NT2/D1 (cell line): ENCODE measurements at regions not wholly inside any gene's neighbourhood (a gene's known extent, or its start where the extent isn't known, plus 50 kb on each side); places are given as distances from the start of the nearest gene placed in this dataset.
A peak's percentile ranks its signal among the peaks of the same experiment; 100 is the strongest.

Source experiments
- DNase-seq: peaks from one replicate; pipeline ENCODE4 v3.0.0-alpha.2; 2011; ENCODE audit warnings: low read depth, low spot score
- H3K27me3 ChIP-seq: 2 replicates; pipeline ENCODE4 v1.6.0; 2011; ENCODE audit warnings: mild to moderate bottlenecking; ENCODE audit not compliant: insufficient read length, insufficient read depth
- H3K36me3 ChIP-seq: 2 replicates; pipeline ENCODE4 v1.6.1; 2011; ENCODE audit warnings: mild to moderate bottlenecking, low read length, mixed read lengths; ENCODE audit not compliant: insufficient read depth, insufficient read length
- H3K4me1 ChIP-seq: 2 replicates; pipeline ENCODE4 v1.5.1; 2011; ENCODE audit not compliant: insufficient read depth, insufficient read length
- H3K4me3 ChIP-seq: 2 replicates; pipeline ENCODE4 v1.5.1; 2011; ENCODE audit warnings: low read depth; ENCODE audit not compliant: insufficient read length
- H3K9ac ChIP-seq: 2 replicates; pipeline ENCODE4 v1.6.0; 2011; ENCODE audit warnings: low read depth; ENCODE audit not compliant: insufficient read length
- H3K9me3 ChIP-seq: 2 replicates; pipeline ENCODE4 v1.5.1; 2011; ENCODE audit warnings: mild to moderate bottlenecking, low read length; ENCODE audit not compliant: insufficient read depth
- SUZ12 ChIP-seq: IDR thresholded peaks from 2 replicates; pipeline ENCODE4 v1.6.1; 2011; ENCODE audit not compliant: insufficient read length, insufficient read depth; ENCODE audit errors: extremely low read depth
- YY1 ChIP-seq: IDR thresholded peaks from 2 replicates; pipeline ENCODE4 v1.6.1; 2011; ENCODE audit not compliant: insufficient read length, insufficient read depth
- ZNF274 ChIP-seq: IDR thresholded peaks from 2 replicates; pipeline ENCODE4 v1.6.1; 2011; ENCODE audit warnings: mild to moderate bottlenecking, low read depth, low read length

DNA sequence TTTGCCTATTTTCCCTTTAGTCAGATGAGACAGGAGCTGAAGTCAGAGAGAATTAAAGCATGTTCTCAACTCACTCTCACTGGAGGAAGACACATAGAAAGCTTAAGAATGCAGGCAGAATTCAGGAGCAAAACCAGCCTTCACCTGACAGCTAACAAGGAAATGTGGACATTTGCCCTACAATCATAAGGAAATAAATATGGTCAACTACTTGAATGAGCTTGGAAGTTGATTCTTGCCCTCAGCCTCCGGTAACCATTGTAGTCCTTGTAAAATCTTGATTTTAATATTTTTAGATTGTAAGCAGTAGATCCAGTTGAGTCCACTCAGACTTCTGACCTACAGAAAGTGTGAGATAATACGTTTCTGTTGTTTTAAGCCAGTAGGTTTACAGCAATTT is 752.5 kb upstream of the ZWINT start:
- H3K9ac ChIP-seq = no peak overlapping the region
- H3K36me3 ChIP-seq = no peaks in the 10 kb centered on the region
- TF ChIP-seq SUZ12 (no peak), YY1 (no peak), ZNF274 (no peak)
- H3K9me3 ChIP-seq = no peaks in the 10 kb centered on the region
- H3K4me1 ChIP-seq = no peaks in the 10 kb centered on the region
- no peaks in the 10 kb centered on the region for H3K27me3 ChIP-seq
- H3K4me3 ChIP-seq = no peak overlapping the region
- DNase-seq = no peak

DNA sequence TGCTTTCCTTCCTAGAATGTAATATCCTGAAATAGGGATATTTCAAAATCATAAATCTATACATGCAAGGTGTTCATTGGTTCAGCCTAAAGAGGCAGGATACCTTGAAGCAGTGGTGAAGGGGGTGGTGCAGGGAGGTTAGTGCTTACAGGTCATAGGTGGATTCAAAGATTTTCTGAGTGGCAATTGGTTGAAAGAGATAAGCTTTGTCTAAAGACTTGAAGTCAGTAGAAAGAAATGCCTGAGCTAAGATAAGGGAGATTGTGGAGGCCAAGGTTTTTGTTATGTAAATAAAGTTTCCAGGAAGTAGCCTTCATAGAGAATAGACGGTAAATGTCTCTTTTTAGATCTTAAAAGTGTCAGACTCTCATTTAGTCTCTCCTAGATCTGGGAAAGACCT is 741.2 kb upstream of the ZWINT start:
- no peak for TF ChIP-seq YY1
- TF ChIP-seq SUZ12 = no peak
- no peak for TF ChIP-seq ZNF274
- H3K9ac ChIP-seq = no peak overlapping the region
- no peak overlapping the region for H3K4me3 ChIP-seq

GRCh38 chr10:57098146-57098545 is 737.1 kb upstream of the ZWINT start:
- Histone ChIP-seq H3K9ac (no peak overlapping the region), H3K27me3 (no peaks in the 10 kb centered on the region), H3K4me1 (no peaks in the 10 kb centered on the region), H3K4me3 (no peak overlapping the region), H3K36me3 (no peaks in the 10 kb centered on the region), H3K9me3 (peaks cover 22% of the 10 kb centered on the region)
- no peak for TF ChIP-seq YY1
- no peak for TF ChIP-seq SUZ12
- no peak for TF ChIP-seq ZNF274
- no peak for DNase-seq

More for the DNA sequence above, 741.2 kb upstream of the ZWINT start:
- Histone ChIP-seq H3K9me3 (peaks cover 12% of the 10 kb centered on the region), H3K4me1 (no peaks in the 10 kb centered on the region), H3K36me3 (no peaks in the 10 kb centered on the region), H3K27me3 (no peaks in the 10 kb centered on the region)
- peak; percentile 20 for DNase-seq

GRCh38 chr10:57096044-57096443 is 735.0 kb upstream of the ZWINT start:
- no peak overlapping the region for H3K9ac ChIP-seq
- H3K4me1 ChIP-seq = no peaks in the 10 kb centered on the region
- H3K27me3 ChIP-seq = no peaks in the 10 kb centered on the region
- peaks cover 11% of the 10 kb centered on the region; the same call in 1 of the 2 replicates for H3K9me3 ChIP-seq
- no peak for DNase-seq
- H3K4me3 ChIP-seq = no peak overlapping the region
- TF ChIP-seq SUZ12 (no peak), YY1 (no peak), ZNF274 (no peak)
- no peaks in the 10 kb centered on the region for H3K36me3 ChIP-seq

DNA sequence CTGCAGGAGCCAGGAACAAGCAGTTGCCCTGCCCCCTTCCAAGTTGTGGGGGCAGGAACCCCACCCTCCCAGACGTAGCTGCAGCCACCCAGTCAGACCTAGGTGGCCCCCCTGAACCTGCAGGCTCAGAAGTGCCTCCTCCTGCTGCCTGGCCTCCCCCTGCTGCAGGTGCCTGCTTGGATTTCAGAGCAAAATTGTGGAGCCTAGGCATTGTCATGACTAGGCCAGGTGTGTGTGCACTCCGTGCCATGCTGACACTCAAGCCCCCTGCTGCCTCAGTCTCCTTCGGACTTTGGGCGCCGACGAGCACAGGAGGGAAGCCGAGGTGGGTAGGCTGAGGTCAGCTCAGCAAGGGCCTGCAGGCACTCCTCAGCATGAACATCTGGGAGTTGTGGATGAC is 733.9 kb upstream of the ZWINT start:
- no peak for DNase-seq
- Histone ChIP-seq H3K9ac (no peak overlapping the region), H3K9me3 (peaks cover 11% of the 10 kb centered on the region; the same call in 1 of the 2 replicates), H3K4me3 (no peak overlapping the region), H3K4me1 (no peaks in the 10 kb centered on the region), H3K36me3 (no peaks in the 10 kb centered on the region), H3K27me3 (no peaks in the 10 kb centered on the region)
- no peak for TF ChIP-seq SUZ12
- TF ChIP-seq YY1 = no peak
- TF ChIP-seq ZNF274 = no peak

GRCh38 chr10:57094083-57094482 is 733.0 kb upstream of the ZWINT start:
- Histone ChIP-seq H3K27me3 (no peaks in the 10 kb centered on the region), H3K36me3 (no peaks in the 10 kb centered on the region), H3K9ac (no peak overlapping the region), H3K9me3 (peaks cover 11% of the 10 kb centered on the region; the same call in 1 of the 2 replicates), H3K4me1 (no peaks in the 10 kb centered on the region), H3K4me3 (no peak overlapping the region)
- TF ChIP-seq YY1 (no peak), ZNF274 (no peak)
- DNase-seq = no peak

GRCh38 chr10:57053530-57053929 is 692.5 kb upstream of the ZWINT start:
- Histone ChIP-seq H3K9me3 (no peaks in the 10 kb centered on the region), H3K4me3 (no peak overlapping the region)
- no peak for DNase-seq

GRCh38 chr10:57049096-57049495 is 688.0 kb upstream of the ZWINT start:
- Histone ChIP-seq H3K9ac (no peak overlapping the region), H3K4me1 (no peaks in the 10 kb centered on the region), H3K9me3 (no peaks in the 10 kb centered on the region), H3K36me3 (no peaks in the 10 kb centered on the region), H3K27me3 (no peaks in the 10 kb centered on the region), H3K4me3 (no peak overlapping the region)
- DNase-seq = no peak
- TF ChIP-seq ZNF274 = no peak
- TF ChIP-seq SUZ12 = no peak
- no peak for TF ChIP-seq YY1

More at GRCh38 chr10:57053530-57053929, 692.5 kb upstream of the ZWINT start:
- H3K9ac ChIP-seq = no peak overlapping the region
- H3K4me1 ChIP-seq = no peaks in the 10 kb centered on the region
- TF ChIP-seq ZNF274 (no peak), YY1 (no peak), SUZ12 (no peak)
- H3K36me3 ChIP-seq = no peaks in the 10 kb centered on the region
- H3K27me3 ChIP-seq = no peaks in the 10 kb centered on the region
